ENCODE measurements at regions not wholly inside any gene's neighbourhood (a gene's known extent, or its start where the extent isn't known, plus 50 kb on each side); places are given as distances from the start of the nearest gene placed in this dataset.

DNA sequence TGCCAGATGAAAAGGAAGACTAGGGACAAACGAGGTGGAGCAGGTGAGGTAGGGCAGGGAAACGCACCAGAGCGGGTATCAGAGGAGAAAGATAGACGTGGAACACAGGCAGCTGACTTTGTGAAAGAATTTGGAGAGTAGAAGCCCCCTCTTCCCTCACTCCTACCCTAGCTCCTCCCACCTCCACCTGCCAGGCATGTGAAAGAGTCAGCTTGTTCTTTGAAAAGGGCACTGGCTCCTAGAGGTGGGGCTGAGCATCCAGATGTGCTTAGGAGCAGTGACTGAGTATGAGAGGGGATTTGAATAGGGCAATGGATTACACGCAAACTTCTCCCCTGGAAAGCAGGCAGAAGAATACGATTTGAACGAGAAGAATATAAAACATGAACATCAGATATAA, 174.2 kb upstream of the INHBA start:
- no peak for DNase-seq

GRCh38 chr7:41875513-41875912, 172.6 kb upstream of the INHBA start:
- no peak for DNase-seq

DNA sequence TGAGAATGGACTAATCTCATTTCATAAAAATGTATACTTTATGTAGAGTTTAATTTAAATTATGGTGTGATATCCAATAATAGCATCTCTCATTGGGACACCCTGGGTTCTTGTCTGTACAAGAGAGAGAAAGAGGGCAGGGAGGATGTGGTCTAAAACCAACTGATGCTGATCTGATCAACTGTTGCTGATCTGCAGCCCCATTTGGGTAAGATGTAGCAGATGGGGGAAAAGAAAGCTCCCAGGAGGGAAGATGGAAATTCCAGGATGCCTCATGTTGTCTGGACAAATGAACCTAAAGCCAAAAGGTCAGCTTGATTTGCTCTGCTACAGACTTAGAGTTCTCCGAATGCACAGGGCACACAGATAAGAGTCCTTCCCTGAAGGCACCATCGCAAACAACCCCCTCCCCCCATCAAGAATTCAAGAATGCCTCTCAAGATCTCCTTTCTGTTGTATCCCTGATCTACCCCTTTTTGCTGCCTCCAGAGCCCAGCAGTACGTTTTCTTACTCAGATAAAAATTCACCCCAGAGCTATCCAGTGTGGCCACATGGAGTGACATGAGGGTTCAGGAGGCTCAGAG, 171.4 kb upstream of the INHBA start:
- no peak for DNase-seq

DNA sequence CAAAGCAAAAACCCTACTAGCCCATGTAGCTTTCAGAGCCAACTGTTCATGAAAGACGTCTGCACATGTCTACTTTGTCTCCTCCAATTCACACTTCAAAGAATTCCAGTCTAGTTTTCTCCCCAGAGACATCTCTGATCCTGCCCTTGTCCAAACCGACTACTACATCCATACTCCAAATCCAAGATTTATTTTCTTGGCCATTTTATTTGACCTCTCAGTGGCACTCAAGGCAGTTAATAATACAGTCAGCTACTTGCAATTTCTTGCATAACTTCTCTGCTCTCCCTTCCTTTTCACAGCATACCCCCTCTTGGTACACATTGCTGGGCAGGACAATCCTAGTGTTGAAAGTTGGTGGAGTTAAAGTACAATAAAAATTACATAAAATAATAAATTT, 170.9 kb upstream of the INHBA start:
- DNase-seq: no peak

DNA sequence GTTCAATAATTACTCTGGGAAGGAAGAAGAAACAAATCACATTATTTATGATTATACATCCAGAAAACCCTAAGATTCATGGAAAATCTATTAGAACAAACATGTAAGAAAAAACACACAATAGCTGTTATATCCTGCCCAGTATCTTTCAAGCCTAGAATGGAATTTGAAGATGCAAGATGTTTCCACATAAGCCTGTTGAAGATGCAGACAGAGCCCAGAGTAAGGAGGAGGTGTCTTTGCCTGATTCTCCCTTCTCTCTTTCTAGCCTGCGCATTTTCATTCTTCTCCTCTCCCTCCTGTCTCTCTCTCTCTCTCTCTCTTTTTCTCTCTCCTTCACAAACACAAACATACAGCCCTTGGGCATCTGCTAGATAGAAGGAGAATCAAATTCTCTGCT, 170.1 kb upstream of the INHBA start:
- no peak for DNase-seq

GRCh38 chr7:41870461-41871138, 167.7 kb upstream of the INHBA start:
- DNase-seq: no peak

GRCh38 chr7:41869997-41870396, 167.1 kb upstream of the INHBA start:
- DNase-seq: no peak

GRCh38 chr7:41869596-41869995, 166.7 kb upstream of the INHBA start:
- no peak for DNase-seq

GRCh38 chr7:41869091-41869490, 166.2 kb upstream of the INHBA start:
- no peak for DNase-seq

GRCh38 chr7:41867639-41868280, 164.9 kb upstream of the INHBA start:
- DNase-seq: no peak

DNA sequence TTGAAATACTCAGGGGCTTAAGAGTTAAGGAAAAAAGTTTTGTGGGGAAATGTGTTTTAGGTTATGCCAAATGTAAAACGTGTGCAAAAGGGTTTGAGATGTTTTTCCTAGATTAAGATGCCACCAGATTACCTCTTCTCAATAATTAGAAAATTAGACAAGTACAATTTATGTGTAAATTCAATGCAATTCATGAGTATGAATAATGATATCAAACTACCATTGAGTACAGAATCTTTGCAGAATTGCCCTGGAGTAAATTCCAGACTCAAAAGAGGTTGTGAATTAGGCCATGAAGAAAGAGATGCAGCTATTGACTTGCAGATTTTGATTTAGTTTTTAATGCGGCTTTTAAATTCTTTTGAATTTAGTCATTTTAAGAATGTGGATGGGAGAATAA, 159.4 kb upstream of the INHBA start:
- no peak for DNase-seq

GRCh38 chr7:41861642-41862041, 158.8 kb upstream of the INHBA start:
- no peak for DNase-seq

DNA sequence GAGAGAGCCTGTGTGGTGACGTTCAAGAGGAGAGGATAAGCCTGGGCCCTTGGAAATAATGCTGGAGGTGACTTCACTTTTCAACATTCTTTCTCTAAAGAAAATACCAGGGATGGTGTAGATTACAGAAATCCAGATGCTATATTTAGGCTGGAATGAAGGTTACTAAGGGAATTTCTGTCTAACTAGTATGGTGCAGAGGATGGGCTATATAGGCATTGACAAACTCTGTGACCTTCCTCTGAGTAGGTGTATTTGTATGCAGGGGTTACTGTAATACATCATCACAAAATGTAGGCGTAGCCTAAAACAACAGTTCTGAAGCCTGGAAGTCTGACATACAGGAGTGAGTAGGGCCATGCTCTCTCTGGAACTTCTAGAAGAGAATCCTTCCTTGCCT, 155.3 kb upstream of the INHBA start:
- DNase-seq: no peak

DNA sequence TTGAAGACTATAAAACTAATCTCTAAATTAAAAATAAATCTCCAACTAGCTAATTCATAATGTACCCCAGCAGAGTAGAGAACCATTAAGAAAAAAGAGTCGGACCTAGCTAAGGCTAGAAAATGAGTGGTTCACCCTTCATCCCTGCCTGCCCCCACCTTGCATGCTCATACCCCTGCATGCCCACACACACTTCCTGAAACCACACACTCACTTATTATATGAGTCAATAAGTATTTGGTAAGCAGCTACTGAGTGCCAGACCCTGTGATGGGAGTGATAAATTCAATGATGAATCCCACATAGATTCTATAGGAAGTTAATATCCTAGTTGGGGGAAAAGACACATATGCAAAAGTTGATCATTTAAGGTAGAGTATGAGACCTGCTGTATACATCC, 152.9 kb upstream of the INHBA start:
- DNase-seq: no peak

GRCh38 chr7:41847606-41848005, 144.7 kb upstream of the INHBA start:
- no peak for DNase-seq

DNA sequence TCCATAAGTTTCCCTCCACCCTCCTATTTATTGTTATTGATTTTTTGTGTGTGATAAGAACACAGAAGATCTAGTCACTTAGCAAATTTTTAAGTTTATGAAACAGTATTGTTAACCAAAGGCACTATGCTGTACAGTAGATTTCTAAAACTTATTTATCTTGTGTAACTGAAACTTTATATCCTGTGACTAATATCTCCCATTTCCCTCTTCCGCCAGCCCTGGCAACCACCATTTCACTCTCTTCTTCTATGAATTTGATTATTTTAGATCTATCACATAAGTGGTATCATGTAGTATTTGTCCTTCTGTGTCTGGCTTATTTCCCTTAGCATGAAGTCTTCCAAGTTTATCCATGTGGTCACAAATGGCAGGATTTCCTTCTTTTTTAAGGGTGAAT, 144.3 kb upstream of the INHBA start:
- no peak for DNase-seq

DNA sequence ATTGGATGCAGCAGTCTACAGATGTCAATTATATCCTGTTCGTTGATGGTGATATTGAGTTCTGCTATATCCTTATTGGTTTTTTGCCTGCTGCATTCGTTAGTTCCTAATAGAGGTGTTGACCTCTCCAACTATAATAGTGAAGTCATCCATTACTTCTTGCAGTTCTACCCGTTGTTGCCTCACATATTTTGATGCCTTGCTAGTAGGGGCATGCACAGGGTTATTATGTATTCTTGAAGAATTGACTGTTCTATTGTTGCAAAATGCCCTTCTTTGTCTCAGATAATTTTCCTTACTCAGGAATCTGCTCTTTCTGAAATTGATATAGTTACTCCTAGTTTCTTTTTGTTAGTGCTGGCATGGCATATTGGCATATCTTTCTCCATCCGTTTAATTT, 140.1 kb upstream of the INHBA start:
- no peak for DNase-seq

- DNase-seq: no peak
Measured at GRCh38 chr7:41837916-41838315, 135.0 kb upstream of the INHBA start.

DNA sequence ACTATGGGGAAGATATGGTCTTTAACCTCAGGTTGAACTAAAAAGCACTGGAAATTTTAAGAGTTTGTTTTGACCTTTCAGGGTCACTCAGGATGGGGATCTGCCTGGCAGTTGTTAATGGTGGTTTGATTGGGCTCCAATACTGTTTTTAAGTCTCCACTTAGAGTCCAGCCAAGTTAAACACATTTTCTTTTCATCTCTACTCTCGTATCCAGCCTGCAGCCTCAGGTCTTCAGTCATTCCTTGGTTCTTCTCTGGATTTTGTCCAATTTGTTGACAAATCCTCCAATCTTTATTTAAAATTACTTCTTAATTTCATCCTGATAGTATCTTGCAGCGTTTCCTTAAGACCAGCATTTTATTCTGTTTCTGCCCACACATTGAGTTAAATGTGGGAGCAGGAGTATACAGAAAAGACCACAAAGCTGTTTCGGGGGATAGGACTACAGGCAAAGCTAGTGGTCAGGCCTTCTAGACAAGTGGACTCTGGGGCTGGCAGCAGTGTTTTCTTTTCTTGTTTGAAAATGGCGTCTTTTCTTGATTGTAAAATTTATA, 133.2 kb upstream of the INHBA start:
- no peak for DNase-seq

- no peak for DNase-seq
Measured at GRCh38 chr7:41834805-41835694, 132.2 kb upstream of the INHBA start.

- DNase-seq: no peak
Measured at GRCh38 chr7:41832941-41833340, 130.1 kb upstream of the INHBA start.

- no peak for DNase-seq
Measured at GRCh38 chr7:41830271-41830670, 127.4 kb upstream of the INHBA start.

GRCh38 chr7:41828911-41829310, 126.0 kb upstream of the INHBA start:
- DNase-seq: no peak

All from activated CD4-positive, alpha-beta T cell treated with anti-CD3 and anti-CD28 coated beads for 1 hour (primary cell).